Stimulated activated naive CD8-positive, alpha-beta T cell treated with anti-CD3 and anti-CD28 coated beads, Interleukin-15, Interleukin-2, amounts not matched to agents 100 U/mL and 50 U/mL, for 24 hours (primary cell): ENCODE measurements at regions not wholly inside any gene's neighbourhood (a gene's known extent, or its start where the extent isn't known, plus 50 kb on each side); places are given as distances from the start of the nearest gene placed in this dataset.
"Not testable (repeated sequence)": the region's sequence is repeated elsewhere in the genome, so short reads cannot be mapped to it uniquely, and the experiment has no call there.

Experiments
- ATAC-seq: fragments of 150-1000 bp; cut with Tn5 transposase; one replicate; pipeline ENCODE4 v1.10.0; 2021
- DNase-seq: peaks from one replicate; pipeline ENCODE4 v3.0.0; 2021

DNA sequence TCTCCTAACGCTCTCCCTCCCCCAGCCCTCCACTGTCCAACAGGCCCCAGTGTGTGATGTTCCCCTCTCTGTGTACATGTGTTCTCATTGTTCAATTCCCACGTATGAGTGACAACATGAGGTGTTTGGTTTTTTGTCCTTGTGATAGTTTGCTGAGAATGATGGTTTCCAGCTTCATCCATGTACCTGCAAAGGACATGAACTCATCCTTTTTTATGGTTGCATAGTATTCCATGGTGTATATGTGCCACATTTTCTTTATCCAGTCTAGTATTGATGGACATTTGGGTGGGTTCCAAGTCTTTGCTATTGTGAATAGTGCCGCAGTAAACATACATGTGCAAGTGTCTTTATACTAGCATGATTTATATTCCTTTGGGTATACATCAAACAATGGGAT, 347.4 kb downstream of the MAGEE1 start:
- DNase-seq, ATAC-seq: not testable (repeated sequence)

DNA sequence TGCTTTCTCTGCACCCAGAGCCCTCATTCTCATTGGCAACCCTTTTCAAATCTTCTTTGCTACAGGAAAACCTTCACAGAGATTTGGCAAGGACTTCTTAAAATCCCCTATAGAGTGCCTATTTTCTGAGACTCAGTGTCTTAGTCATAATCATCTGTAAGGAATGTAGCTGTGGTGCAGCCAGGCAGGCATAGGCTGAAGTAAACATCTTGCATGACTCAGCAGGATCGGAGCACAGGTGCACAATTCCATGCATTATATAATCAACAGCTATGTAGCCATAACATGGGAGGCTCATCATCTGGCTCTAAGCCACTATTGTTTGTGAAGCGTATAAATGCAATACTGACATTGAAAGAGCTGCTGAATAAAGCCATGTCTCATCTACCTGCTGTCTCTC, 368.8 kb downstream of the MAGEE1 start:
- no peak for DNase-seq

DNA sequence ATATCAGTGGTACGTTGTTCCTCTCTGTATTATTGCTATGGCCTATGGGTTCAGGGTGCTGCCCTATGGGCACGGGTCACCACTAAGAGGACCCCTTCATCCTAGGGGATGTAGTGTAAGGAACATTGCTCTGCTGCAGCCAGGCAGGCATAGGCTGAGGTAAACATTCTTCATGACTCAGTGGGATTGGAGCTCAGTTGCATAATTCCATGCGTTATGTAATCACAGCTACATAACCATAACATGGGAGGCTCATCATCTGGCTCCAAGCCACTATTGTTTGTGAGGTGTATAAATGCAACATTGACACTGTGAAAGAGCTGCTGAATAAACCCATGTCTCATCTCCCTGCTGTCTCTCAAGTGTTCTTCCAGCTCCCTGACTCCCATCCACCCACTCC, 375.2 kb downstream of the MAGEE1 start:
- ATAC-seq (no peak), DNase-seq (no peak)

More for the DNA sequence above, 368.8 kb downstream of the MAGEE1 start:
- ATAC-seq = no peak

DNA sequence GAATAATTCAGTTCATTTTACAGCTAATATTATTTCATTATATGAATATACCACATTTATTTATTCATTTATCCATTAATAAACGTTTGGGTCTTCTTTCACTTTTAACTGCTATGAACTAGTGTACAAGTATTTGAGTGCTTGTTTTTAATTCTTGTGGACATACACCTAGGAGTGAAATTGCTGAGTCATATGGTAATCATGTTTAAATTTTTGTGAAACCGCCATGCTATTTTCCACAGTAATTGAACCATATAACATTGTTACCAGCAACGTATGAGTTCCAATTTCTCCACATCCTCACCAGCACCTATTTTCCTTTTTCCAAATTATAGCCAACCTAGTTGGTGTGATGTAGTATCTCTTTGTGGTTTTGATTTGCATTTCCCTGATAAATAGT, 388.2 kb downstream of the MAGEE1 start:
- no peak for DNase-seq
- no peak for ATAC-seq

DNA sequence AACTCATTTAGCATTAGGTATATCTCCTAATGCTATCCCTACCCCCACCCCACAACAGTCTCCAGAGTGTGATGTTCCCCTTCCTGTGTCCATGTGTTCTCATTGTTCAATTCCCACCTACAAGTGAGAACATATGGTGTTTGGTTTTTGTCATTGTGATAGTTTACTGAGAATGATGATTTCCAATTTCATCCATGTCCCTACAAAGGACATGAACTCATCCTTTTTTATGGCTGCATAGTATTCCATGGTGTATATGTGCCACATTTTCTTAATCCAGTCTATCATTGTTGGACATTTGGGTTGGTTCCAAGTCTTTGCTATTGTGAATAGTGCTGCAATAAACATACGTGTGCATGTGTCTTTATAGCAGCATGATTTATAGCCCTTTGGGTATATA, 389.8 kb downstream of the MAGEE1 start:
- not testable (repeated sequence) for DNase-seq, ATAC-seq

DNA sequence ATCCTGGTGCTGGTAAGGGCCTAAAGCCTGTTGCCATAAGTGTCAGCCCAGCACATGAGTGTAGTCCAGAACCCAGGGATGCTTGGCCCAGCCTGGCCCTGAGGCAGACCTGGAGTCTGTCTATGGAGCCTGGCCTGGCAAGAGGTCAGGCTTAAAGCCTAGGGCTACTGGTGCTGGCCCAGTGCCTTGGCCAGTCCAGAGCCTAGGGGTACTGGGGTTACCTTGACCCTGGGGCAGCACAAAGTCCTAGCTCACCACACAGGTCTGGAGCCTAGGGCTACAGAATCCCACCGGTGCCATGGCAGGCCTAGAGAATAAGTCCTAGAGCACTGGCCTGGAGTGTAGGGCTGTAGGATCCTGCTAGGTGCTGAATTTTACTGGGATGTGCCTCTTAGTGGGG, 393.8 kb downstream of the MAGEE1 start:
- no peak for DNase-seq
- no peak for ATAC-seq

DNA sequence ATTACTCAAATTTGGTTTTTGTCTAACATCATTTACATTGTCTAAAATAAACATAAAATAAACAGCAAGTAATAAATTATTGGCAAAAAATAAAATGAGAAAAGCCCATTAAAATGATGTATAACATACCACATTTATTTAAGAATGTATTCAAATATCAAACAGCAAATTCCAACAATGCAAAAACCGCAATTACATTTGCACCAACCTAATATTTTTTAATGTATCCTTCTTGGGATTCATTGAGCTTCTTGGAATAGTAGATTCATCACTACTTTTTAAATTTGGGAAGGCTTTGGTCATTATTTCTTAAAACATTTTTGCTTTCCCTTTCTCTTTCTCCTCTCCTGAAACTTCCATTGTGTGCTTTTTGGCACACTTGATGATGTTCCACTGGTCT, 400.2 kb downstream of the MAGEE1 start:
- DNase-seq (no peak), ATAC-seq (no peak)

DNA sequence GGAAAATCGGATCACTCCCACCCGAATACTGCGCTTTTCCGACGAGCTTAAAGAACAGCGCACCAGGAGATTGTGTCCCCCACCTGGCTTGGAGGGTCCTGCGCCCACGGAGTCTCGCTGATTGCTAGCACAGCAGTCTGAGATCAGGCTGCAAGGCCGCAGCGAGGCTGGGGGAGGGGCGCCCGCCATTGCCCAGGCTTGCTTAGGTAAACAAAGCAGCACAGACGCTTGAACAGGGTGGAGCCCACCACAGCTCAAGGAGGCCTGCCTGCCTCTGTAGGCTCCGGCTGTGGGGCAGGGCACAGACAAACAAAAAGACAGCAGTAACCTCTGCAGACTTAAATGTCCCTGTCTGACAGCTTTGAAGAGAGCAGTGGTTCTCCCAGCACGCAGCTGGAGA, 413.4 kb downstream of the MAGEE1 start:
- DNase-seq, ATAC-seq: not testable (repeated sequence)

DNA sequence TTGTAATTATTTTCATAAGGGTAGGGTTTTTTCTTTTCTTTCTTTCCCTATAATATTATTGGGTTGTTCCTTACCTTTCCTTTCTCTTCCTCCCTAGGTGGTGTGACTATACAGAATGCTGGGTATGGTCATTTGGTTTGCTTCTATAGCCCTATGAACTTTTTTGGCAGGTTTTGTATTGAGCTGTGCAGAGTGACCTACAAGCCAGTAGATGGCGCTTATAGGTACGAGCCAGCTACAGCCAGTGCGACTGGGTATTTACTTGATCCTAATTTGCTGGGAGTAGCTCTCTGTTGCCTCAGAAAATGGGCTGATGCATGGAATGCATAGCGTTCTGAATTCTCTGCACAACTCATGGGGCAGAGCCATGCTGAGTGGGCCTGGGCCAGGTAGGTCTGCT, 423.3 kb downstream of the MAGEE1 start:
- ATAC-seq = no peak
- DNase-seq = no peak

DNA sequence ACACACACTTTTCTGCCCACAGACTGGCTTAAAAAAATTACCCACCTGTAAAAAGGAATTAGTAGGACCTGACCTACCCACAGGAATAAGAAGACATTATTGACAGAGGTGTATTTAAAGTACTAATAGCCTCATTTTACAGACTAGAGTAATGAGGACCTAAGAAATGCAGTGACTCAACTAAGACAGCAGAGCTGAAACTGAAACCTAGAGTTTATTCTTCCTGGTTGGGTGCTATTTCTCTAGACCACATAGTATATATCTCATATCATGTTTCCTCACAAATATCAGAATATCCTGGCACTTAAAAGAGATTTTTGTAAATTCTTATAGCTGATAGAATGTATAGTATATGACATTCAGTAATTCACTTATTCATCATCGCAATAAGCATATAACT, 435.0 kb downstream of the MAGEE1 start:
- no peak for ATAC-seq
- no peak for DNase-seq

DNA sequence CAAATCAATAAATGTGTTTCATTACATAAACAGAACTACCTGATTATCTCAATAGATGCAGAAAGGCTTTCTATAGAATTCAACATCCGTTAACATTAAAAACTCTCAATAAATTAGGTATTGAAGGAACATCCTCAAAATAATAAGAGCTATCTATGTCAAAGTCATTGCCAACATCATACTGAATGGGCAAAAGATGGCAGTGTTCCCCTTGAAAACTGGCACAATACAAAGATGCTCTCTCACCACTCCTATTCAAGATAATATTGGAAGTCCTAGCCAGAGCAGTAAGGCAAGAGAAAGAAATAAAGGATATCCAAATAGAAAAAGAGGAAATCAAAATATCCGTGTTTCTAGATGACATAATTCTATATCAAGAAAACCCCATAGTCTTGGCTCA, 466.4 kb downstream of the MAGEE1 start:
- no peak for ATAC-seq
- no peak for DNase-seq

DNA sequence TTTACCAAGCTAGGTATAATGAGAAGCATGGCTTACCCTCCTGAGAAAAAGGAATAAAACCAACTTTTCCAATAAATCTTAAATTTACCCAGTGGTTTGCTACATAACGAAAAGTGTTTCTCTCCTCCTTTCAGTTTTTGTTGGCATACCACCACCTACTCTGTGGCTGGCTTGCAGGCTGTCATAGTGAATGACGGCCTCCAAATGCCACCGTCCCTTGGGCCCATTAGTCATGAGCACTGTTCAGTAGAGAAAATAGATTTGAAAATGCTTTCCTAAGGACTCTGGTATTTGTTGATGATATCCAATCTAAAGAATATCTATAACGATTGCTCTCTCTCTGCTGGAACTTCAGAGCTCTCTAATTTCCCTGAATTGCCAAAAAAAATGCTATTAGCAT, 488.3 kb downstream of the MAGEE1 start:
- no peak for ATAC-seq

DNA sequence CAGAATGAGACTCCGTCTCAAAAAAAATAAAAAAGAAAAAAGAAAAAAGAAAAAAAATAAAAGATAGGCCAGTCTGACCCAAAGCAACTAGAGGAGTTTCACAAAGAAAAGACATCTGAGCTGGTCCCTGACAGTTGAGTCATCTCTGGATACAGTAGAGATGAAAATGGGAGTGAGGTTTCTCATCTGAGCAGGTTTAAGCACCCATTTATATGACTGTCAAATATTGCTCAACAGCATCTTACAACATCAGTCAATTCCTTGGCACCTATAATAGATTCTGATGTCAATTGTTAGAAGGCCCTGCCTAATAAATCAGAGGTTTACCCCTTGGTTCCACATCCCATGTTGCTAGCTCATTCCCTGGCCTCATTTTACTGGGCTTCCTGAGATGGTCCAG, 490.5 kb downstream of the MAGEE1 start:
- DNase-seq (no peak), ATAC-seq (no peak)

More for the DNA sequence above, 488.3 kb downstream of the MAGEE1 start:
- no peak for DNase-seq

DNA sequence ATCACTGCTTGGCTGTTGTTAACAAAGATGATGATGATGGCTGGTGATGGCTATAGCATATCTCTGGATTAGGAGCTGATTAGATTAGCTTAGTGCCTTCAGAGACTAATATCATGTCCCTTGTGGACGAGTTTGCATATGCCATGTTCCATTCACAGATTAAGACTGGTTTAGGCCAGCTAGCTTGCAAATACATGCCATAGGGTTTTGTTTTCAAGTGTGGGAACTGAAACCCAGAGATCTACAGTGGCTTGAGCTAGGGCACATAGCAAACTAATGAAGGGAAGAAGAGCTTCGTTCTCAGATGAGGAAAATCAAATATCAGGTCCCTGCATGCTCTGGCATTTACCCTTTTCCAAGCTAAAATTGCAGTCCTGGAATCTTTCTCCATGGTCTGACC, 492.3 kb downstream of the MAGEE1 start:
- DNase-seq = no peak
- no peak for ATAC-seq

DNA sequence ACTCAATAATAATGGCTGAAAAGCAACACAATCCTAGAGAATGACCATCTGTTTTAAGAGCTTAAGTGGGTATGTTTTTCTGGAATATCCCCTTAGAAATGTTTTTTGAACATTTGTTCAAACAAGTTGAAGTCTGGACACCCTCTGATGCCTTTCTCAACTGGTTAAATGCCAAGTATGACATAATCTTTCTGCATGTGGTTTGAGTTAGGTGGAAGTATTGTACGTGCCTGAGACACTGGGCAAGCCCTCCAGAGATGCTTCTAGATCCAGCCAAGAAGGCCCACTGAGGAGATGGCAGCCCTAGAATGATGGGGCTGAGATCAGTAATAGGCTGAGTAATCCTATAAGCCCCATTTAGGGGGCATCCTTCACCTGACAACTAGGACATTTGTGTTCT, 493.1 kb downstream of the MAGEE1 start:
- DNase-seq (no peak), ATAC-seq (no peak)

DNA sequence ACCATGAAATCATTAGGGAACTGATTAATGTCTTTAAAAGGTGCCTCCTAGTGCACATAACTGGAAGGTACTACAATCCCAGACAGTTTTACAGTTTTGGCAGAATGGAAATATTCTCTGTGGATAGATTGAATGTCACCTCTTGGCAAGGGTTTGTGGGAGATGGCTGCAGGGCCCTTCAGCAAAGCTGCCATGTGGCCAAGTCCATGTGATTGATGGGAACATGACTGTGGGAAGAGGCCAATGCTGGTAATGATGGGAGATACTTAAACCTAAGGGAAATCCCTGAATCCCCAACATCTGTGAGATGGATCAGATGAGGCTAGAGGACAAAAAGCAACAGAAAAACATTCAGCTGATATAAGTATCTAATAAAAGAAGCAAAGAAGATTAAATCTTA, 493.7 kb downstream of the MAGEE1 start:
- ATAC-seq (no peak), DNase-seq (no peak)

DNA sequence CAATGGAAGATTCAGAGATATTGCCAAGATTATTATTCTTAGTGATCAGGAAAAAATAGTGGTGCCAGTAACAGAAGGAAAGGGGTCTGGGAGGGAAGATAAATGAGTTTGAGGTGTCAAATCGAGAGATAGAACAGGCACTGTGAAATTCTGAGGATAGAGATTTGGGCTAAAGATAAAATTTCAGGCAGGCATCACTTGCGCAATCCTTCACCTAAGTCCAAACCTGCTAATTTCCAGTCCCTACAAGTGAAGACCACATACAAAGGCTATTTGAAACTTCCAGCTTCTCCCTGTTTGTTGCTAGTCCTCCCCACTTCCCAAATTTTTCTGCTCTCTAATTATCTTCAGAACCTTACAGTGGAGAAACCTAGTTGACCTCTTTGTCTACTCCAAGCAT, 494.6 kb downstream of the MAGEE1 start:
- DNase-seq (no peak), ATAC-seq (no peak)

DNA sequence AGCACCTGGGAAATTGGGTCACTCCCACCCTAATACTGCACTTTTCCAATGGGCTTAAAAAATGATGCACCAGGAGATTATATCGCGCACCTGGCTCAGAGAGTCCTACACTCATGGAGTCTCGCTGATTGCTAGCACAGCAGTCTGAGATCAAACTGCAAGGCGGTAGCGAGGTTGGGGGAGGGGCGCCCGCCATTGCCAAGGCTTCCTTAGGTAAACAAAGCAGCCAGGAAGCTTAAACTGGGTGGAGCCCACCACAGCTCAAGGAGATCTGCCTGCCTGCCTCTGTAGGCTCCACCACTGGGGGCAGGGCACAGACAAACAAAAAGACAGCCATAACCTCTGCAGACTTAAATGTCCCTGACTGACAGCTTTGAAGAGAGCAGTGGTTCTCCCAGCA, 497.1 kb downstream of the MAGEE1 start:
- not testable (repeated sequence) for DNase-seq, ATAC-seq

DNA sequence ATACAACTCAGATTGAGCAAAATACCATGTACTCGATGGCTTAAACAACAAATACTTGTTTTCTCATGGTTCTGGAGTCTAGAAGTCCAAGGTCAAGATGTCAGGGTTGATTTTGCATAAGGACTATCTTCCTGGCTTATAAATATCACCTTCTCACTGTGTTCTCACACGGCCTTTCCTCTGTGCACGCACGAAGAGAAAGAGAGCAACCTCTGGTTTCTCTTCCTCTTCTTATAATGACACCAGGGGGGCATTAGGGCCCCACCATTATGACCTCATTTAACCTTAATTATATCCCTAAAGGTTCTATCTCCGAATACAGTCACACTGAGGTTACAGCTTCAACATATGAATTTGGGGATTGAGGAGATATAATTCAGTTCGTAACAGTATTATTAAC, 504.0 kb downstream of the MAGEE1 start:
- ATAC-seq = no peak
- DNase-seq = no peak

DNA sequence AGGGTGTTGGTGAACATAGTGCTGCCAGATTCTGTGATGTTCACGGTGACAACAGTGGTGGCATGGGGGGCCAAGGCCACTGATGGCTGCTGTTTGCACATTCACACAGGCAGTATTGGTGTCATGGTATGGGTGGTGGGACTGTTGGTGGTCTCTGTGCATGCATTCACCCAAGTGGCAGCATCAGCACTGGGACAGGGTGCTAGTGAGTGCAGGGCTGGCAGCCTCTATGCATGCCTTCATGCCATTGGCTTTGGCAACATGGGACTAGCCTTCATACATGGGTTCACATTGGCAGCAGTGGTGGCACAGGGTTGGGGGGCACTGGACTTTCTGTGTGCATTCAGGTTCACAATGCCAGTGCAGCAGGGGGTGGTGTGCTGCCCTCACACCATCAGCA, 489.7 kb upstream of the FGF16 start:
- no peak for ATAC-seq
- no peak for DNase-seq

DNA sequence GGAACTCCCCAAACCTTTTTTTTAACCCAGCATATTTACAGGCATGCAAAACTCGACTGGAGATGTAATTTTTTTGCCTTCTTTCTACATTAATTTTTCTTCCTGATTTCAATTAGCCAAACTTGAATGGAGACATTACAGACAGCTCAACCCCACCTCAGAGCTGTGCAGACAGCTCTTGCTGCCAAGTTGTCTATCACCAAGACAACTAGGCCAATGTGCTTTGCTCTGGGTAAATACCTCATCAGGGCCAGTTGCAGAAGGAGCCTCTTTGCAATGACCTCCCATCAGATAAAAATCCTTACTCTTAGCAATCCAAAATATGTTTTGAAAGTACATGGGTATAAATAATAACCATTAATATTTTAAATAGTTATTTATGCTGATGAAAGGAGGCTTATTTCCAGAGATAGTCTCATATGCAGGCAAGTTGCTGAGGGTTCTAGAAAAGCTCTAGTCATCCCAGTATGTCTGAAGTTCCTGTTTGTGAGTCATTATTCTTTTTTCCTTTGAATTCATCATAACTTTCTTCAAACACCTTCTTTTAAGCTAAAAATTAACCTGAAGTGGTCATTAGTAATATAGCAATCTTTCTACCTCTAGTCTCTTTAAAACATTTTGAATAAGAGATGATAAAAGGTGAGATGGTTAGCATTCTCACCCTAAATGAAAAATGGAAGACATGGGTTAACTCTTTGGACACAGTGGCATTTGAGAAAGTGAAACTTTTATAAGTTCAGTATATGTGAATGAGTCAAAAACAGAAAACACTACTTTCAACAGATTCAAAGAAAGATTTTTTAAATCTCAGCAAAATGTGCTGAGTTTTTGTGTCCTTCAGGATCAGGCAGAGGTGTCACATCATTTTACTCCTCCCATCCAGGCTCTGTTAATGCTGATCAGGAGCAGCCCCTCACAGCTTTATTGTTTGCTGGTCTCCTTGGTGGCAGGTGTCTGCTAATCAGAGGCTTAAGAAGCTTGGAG, 475.5 kb upstream of the FGF16 start:
- DNase-seq (no peak), ATAC-seq (peak; percentile 63)

DNA sequence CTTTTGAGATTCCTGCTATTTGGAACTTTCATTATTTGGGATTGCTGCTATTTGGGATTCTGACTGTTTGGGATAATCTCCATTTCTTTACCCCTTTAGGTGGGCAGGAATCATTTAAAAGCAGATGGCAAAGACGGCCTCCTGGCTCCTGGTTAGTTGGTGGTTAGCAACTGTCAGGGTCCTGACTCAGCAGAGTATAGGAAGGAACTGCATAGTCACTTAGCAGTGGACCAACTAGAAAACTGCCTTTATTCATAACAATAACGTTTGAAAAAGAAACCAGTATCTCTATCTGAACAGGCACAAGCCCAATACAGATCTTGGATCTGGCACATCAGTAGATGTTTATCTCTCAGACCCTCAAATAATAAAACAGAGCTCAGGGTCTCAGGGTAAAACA, 469.7 kb upstream of the FGF16 start:
- no peak for DNase-seq
- no peak for ATAC-seq

DNA sequence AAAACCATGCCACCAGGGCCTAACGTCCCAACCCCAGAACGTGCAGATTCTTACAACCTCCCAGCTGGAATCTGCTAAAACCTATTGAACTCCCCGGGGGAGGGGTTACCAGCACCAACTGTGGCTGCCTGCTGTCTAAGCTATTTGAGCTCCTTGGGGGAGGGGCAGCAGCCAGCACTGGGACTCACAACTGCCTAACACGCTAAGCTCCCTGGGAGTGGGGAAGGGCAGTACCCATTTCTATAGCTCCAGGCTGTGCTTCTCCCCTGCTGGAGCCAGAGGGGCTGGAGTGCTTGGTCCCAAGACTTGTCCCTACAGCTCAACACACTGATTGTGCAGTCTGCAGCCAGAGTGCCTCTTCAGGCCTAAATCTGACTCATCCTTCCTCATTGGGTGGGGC, 459.8 kb upstream of the FGF16 start:
- ATAC-seq (no peak), DNase-seq (no peak)

DNA sequence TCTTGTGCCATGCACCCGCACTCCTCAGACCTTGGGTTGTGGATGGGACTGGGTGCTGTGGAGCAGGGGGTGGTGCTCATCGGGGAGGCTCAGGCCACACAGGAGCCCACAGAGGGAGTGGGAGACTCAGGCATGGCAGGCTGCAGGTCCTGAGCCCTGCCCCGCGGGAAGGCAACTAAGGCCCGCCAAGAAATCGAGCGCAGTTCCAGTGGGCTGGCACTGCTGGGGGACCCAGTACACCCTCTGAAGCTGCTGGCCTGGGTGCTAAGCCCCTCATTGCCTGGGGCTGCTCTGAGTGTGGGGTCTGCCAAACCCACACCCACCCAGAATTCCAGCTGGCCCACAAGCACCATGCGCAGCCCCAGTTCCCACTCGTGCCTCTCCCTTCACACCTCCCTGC, 450.5 kb upstream of the FGF16 start:
- ATAC-seq (no peak), DNase-seq (no peak)
